Stimulated activated CD4-positive, alpha-beta T cell treated with anti-CD3 and anti-CD28 coated beads, TNF-alpha, amount 100 ng/mL, for 1 hour (primary cell): ENCODE measurements at regions not wholly inside any gene's neighbourhood (a gene's known extent, or its start where the extent isn't known, plus 50 kb on each side); places are given as distances from the start of the nearest gene placed in this dataset.

Experiments
- DNase-seq, 3 donors: peaks; one replicate each; pipeline ENCODE4 v3.0.0-alpha.2; 2020; ENCODE audit warnings: low read depth in 3 of 3, low spot score in 1 of 3

DNA sequence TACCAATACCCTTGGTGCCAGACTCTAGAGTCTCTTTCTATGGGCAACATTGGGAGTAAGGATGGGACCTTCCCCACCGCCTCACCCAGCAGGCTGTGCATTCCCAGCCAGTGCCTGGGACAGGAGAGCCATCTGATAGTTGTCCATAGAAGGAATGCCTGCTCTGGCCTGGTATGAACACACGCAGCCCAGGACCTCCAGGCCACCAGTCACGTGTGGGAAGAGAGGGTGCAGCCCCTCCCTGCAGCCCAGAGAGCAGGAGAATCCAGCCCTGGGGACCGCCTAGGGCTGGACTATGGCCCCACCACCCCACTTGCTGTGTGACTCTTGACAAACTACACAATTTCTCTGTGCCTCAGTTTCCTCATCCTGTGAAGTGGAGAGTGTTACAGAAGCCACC lies 52.5 kb upstream of the ID2 start:
- DNase-seq, result no peak

DNA sequence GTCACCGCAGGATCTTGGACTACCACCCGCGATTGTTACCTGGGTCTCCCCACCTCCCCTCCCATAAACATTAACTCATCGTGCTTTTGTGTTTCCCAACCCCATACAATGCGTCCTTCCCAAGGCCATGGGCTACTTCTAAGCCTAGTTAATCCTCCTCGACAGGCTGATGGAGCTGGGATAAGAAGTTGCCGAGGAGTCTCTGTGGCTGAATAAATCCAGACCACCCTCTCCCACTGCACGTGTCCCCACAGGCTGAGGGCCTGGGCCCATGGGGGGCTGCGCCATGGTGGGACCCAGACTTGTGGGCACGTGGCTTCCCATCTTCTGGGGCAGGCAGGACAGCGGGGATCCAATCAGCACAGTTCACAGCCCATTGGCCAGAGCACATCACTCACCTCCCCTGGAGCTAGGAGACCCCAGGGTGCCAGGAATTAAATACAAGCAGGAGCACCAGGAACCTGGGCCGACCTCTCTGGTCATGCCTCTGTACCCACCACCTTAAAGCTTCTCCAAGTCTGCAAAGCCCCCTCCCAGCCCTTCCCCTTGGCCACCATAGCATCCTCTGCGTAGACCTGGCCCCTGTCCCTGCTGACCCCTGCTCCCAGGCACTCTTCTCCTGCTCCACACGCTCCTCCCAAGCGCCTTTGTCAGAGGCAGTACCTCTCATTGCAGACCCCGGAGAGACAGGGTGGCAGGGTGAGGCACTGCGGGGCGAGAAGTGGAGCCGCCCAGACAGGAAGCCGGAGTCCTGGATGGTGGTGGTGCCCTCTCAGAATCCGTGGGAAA lies 51.0 kb upstream of the ID2 start:
- no peak for DNase-seq

DNA sequence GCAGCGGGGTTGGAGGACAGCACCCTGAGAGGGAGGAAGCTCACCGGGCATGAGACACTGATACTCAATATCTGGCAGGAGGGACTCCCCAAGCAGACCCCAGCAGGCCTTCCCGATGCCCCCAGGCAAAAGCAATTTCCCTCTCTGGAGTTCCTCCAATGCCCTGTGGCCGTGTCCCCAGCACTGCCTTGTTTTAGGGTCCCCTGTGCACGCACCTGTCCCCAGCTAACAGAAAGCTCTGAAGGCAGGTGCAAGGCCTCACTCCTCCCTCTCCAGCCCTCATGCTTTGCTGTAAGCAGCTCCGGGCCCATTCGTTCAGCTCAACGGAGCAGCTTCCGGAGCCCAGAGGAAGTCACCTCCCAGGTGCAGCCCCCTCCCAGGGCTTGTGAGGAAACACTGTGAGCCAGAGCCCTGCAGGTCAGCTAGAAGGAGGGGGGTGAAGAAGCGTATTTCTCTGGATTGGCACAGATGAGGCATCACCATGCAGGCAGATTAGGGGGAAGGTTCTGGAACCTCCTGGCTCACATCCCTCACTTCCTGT lies 50.3 kb upstream of the ID2 start:
- DNase-seq, result no peak
